ENCODE measurements at regions not wholly inside any gene's neighbourhood (a gene's known extent, or its start where the extent isn't known, plus 50 kb on each side); places are given as distances from the start of the nearest gene placed in this dataset.

- no peak for DNase-seq
Measured at GRCh38 chr2:241943209-241943850, 73.8 kb downstream of the RTP5 start.

DNA sequence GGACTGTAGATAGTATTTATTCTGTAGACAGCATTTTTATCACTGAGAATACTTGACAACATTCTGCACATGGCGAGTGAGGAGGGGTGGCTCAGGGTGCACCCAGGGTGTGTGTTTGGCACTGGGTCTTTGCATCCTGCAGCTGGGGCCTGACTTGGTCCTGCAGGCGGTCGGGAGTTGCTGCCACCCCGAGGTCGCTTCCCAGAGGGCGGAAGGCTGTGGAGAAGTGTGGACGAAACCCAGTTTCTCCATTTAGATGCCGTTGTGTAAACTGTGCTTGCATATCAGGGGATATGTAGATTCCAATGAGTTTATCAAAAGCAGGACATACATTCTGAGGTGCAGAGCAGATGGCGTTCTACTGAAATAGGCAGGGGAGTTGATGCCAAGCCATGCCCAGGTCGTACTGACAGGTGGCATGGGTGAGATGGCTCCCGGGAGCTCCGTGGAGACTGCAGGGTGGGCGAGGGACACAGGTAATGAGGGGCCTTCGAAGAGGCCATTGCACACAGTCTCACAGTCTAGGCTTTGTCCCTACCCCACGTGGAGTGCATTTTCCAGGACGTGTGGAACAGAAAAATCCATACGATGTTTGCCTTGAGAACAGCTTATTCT lies 74.5 kb downstream of the RTP5 start:
- DNase-seq, result no peak

DNA sequence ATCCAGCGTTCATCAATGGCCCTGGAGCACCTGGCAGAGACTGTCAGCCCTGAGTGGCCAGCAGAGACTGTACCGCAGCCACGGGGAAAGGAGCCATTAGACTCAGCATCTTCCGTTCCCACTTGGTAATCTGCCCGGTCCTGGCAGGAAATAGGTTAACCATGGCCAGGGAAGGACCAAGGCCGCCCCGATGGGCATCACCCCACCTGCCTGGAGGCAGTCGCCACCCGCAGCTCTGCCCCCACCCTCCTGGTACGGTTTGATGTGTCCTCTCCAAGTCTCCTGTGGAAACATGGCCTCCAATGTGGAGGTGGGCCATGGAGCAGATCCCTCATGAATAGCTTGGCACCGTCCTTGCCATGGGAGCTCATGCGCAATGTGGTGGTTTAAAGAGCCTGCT lies 75.3 kb downstream of the RTP5 start:
- no peak for DNase-seq

GRCh38 chr2:241945311-241945710 lies 75.8 kb downstream of the RTP5 start:
- no peak for DNase-seq

DNA sequence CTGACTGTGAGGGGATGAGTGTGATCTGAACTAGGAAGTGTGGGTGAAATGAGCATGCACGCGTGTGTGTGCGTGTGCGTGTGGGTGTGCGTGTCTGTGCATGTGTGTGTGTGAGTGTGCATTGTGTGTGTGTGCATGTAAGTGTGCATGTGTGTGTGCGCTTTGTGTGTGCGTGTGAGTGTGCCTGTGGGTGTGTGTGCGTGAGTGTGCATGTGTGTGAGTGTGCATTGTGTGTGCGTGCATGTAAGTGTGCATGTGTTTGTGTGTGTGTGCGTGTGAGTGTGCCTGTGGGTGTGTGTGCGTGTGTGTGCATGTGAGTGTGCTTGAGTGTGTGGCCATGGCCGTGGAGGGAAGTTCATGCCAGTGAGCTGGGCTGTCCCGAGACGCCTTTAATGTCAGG lies 76.3 kb downstream of the RTP5 start:
- DNase-seq, result no peak

- DNase-seq, result no peak
Measured at GRCh38 chr2:241946306-241947003, 76.9 kb downstream of the RTP5 start.

GRCh38 chr2:241947004-241947350 lies 77.4 kb downstream of the RTP5 start:
- DNase-seq, result no peak

DNA sequence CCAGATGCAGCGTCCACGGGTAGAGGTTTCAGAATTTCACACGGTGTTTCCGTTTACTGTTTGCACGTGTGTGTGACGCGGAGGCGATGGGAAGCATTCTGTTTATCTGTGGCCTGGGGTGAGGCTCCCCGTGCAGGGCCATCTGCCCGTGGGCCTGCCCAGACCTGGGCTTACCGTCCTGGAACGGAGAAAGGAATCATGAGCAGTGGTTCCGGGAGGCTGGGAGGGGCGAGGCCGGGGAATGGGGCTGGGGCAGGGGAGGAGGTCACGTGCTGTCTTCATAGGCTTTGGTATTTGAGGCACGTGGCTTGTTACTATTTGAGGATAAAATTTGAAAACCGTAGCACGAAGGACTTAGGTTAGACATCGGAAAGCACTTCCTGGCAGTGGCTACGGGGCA lies 77.9 kb downstream of the RTP5 start:
- DNase-seq, result no peak

GRCh38 chr2:241947876-241948275 lies 78.3 kb downstream of the RTP5 start:
- DNase-seq, result no peak

DNA sequence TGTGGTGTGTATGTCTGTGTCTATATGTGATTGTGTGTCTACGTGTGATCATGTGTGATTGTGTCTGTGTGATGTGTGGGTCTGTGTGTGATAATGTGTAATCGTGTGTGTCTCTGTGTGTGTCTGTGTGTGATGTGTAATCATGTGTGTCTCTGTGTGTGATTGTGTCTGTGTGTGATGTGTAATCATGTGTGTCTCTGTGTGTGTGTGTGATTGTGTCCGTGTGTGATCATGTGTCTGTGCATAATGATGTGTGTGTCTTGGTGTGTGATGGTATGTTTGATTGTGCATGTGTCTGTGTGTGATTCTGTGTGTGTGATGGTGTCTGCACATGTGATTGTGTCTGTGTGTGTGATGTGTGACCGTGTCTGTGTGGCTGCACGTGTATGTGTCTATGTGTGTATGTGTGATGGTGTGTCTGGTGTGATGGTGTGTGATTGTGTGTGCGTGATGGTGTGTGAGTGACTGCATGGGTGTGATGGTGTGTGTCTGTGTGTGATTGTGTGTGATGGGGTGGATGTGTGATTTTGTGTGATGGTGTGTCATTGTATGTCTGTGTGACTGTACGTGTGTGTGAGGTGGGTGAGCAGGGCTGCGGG lies 78.9 kb downstream of the RTP5 start:
- no peak for DNase-seq

DNA sequence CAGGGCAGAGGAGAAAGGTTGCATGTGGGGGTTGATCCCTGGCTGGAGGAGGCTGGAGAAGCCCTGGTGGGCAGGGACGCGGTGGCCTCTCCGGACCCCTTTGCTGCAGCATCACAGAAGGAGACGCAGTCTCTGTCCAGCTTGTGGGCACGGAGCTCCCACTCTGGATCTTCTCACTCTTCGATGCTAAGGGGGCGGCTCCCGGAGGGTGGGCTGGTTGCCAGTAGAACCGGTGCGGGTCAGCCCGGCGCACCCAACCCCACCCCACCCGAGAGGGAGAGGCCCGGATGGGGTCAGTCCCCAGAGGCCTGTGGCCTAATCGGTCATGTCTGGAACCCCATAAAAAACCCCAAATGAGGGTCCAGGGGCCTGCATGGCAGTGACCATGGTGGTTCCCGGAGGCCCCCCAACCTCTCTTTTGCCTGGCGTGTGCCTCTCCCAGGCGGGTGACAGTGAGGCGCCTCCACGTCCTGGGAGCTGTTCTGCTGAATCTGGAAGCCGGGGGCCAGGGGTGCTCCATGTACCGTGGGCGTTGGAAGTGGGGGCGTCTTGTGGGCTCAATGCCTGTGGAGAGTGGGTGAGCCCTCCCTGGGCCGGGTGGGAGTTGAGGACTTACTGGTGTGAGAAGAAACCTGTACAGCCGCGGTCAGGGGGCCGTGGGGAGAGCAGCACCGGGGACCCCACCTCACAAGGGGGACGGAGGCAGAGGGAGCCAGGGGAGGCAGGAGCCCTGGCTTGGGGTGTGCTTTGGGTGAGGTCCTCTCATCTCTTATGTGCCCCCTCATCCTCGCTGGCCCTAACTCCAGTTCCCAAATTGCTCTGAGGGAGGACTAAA lies 79.6 kb downstream of the RTP5 start:
- no peak for DNase-seq

DNA sequence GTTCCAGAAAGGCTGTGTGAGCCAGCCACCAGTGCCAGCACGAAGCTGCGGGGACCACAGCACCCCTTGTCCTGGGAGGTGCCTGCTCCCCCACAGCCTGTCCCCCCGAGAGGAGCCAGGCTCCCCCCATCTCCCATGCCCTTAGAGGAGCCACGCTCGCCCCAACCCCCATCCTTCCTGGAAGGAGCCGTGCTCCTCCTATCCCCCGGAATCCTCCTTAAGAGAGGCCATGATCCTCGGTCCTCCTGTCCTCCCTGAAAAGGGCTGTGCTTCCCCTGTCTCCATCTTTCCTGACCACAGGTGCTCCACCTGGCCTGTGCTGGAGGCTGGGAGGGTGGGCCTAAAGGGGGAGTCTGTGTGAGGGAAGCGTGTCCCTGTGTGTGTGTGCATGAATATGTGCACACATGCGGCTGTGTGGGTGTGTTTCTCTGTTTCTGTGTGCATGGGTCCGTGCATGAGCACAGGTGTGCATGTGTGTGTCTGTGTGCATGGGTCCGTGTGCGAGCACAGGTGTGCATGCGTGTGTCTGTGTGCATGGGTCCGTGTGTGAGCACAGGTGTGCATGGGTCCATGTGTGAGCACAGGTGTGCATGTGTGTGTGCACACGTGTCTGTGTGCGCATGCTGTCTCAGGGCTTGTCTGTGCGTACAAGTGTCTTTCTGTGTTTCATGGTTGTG lies 80.3 kb downstream of the RTP5 start:
- DNase-seq, result no peak

GRCh38 chr2:241950413-241951315 lies 81.1 kb downstream of the RTP5 start:
- peak; percentile 68 for DNase-seq

DNA sequence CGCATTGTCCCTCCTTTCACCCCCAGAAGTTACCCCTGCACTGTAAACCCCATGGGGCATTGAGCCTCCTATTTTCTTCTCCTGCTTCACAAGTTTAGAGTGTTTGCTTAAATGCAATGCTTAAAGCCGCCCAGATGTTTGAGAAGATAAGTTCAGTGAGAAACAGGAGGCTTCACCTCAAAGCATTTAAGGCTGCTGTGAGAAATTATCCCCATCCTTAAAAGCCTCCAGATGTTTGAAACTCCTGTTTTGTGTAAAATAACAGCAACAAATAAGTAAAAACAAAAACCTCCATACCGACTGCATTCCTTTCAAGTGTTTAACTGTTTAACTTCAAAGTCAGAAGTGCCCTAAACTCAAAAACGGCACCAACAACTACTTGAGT lies 81.8 kb downstream of the RTP5 start:
- no peak for DNase-seq

DNA sequence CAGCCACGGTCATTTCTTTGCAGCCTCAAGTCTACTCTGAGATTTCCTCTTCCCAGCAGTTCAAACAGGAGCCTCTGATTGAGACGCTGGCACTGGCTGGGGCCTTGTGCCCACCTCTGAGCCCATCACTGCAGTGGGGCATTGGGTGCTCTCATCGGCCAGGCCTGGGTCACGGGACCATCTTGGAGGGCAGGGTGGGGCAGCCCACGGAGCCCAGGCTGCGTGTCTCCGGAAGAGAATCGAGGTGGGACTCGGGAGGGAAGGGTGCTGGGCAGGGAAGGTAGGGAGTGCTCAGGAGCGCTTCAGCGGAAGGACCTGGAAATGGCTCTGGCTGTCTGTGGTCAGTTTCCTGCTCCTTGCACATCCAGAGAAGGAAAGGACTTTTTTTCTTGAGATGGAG lies 82.4 kb downstream of the RTP5 start:
- no peak for DNase-seq

DNA sequence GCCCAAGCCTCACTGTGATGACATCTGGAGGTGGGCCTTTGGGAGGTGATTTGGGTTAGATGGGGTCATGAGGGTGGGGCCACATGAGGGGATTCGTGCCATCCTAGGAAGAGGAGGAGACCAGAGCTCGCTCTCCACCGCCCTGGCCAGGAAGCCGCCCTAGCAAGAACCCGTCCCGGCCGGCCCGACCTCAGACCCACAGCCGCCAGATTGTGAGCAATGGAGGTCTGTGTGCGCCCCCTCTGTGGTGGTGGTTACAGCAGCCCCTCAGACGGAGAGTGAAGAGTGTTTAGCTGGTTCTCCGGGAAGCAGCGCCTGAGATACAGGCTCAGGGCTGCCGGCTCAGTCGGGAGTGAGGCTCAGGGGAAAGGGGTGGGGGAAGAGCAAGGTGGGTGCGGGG lies 83.3 kb downstream of the RTP5 start:
- no peak for DNase-seq

DNA sequence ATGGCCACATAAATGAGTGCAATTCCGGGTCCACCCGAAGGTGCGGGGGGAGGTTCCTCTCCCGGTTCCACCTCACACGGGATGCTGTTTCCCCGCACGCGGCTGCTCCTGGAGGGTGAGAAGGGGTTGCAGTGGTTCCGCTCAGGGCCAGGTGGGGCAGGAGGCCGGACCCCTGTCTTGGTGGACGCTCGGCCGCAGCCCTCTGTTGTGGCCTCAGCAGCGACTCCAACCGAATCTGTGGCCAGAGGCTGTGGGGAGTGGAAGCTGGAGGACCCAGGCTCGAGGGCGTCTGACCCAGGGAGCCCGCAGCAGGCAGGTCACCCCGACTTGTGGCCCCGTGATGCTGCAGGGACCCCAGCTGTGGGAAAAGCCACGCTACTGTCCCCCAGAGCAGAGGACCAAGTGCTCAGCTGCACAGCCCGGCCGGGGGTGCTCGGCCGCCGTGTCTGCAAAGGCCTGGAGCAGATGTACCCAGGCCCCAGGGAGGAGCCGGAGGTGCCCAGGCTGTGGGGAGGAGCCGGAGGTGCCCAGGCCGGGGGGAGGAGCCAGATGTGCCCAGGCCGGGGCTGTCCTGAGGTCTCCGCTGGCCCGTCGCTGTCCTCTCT lies 83.9 kb downstream of the RTP5 start:
- DNase-seq, result no peak

DNA sequence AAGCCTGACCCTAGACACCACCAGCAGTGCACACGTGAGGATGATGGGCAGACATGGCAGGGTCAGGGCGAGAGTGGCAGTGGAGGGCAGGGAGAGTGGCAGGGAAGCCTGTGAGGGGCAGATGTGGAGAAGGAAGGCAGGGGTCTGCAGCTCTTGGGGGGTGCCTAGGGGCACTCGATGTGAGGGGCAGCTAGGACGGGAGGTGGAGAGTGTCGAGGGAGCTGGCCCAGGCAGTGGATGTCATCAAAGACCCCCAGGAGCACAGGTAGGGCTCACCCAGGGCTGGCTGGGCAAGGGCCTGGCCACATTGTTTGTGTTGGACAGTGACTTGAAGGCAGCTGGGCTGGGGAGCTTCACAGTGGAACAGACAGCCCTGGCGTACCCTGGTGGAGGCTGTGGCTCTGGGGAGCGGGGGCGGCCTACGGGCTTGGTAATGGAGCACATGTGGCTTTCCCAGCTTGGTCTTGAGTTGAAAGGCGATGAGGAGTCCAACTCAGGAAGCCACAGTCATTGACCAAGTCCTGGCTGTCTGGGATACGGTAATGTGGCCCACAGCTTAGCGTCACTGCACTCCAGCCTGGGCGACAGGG lies 87.1 kb downstream of the RTP5 start:
- DNase-seq, result no peak

DNA sequence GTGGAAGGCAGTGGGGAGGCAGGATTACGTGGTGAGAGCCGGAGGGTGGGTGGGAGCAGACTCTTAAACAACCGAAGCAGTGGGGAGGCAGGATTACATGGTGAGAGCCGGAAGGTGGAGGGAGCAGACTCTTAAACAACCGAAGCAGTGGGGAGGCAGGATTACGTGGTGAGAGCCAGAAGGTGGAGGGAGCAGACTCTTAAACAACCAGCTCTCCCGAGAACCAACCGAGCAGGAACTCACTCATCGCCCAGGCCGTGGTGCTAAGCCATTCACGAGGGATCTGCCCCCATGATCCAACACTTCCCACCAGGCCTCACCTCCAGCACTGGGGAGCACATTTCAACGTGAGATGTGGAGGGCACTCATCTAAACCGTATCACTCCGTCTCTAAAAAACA lies 87.7 kb downstream of the RTP5 start:
- DNase-seq, result no peak

DNA sequence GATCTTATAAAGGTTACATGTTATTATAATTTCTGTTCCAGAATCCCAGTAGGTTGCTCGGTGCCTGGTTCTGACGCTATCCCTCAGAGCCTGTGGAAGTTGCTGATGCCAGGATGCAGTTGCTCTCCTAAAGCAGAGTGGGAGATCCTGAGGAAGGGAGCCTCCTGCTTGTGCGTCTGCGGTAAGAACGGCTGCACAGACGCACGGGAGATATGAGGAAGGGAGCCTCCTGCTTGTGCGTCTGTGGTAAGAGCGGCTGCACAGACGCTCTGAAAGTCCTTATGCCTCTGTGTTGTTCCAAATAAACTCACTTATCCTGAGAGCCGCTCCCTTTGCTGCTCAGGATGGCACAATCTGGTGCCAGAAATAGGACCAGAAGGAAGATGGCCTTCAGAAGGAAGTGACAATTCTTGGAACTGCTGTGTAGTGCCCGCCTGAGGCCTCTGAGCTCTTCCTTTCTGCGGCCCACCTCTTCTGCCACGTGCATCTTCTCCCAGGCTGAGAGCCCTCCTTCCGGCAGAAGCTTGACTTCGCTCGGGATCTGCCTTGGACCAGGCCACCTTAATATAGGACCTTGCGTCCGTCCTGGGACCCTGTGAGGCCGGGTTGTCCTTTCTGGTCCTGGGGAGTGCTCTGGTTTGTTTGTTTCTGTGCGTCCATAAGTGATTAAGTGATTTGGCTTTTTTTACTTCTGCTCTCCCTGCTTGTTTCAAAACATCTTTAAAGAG lies 89.5 kb downstream of the RTP5 start:
- no peak for DNase-seq

Measured in hindlimb muscle (tissue), 1 donor.